ENCODE measurements at regions not wholly inside any gene's neighbourhood (a gene's known extent, or its start where the extent isn't known, plus 50 kb on each side); places are given as distances from the start of the nearest gene placed in this dataset.

GRCh38 chr5:165919196-165919595 lies 2372.2 kb upstream of the WWC1 start:
- no peak for DNase-seq

GRCh38 chr5:165920655-165921054 lies 2370.8 kb upstream of the WWC1 start:
- no peak for DNase-seq

DNA sequence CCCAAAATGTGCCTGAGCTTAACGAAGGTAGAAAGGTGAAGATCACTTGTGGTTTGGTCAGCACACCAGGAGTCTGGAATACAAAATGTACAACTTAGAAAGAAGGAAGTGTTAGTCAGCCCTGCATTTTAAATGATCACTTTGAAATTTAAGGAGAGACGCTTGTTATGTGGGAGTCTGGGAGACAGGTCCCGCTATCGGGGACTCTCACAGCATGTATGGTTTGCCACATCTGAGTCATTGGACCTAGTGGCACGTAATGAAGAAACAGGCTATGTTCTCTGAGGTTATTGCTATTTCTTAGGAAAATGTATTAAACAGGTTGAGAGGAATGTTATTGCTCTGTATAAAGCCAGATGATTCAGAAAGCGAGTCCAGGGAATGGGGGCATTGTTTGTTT lies 2362.5 kb upstream of the WWC1 start:
- no peak for DNase-seq

GRCh38 chr5:165940541-165940940 lies 2350.9 kb upstream of the WWC1 start:
- no peak for DNase-seq

DNA sequence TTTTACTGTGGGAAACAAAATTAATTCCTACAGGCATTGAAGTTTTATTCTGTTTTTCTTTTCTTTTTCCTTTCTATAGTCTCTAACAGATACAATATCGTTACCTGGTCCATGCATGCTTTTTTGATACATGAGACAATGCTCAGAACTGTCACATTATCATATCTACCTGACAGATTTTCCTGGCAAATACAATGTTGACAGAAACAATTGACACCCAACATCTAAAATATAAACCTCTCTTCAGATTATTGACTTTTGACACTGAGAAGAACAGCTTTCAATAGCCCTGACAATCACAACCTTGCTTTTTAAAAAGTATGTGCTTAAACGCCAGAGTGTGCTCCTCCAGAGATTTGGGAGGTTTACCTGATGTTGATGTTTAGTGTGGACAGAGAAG lies 2334.6 kb upstream of the WWC1 start:
- no peak for DNase-seq

DNA sequence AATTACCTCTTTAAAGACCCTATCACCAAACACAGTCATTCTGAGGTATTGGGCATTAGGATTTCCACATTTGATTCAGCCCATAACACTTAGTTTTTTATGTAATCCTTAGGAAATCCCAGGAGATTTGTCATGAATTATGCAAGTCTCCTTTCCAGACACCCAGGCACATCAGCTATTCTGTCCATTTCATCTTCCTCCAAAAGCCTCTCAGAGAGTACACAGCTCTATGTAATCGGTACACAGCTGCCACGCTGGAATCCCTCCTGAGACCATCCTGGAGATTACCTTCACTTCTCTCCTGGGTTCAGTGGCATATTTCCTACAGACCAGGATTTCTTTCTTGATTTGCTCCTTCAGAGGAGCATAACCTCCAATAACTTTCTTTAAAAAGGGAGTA lies 2309.8 kb upstream of the WWC1 start:
- DNase-seq, result no peak

DNA sequence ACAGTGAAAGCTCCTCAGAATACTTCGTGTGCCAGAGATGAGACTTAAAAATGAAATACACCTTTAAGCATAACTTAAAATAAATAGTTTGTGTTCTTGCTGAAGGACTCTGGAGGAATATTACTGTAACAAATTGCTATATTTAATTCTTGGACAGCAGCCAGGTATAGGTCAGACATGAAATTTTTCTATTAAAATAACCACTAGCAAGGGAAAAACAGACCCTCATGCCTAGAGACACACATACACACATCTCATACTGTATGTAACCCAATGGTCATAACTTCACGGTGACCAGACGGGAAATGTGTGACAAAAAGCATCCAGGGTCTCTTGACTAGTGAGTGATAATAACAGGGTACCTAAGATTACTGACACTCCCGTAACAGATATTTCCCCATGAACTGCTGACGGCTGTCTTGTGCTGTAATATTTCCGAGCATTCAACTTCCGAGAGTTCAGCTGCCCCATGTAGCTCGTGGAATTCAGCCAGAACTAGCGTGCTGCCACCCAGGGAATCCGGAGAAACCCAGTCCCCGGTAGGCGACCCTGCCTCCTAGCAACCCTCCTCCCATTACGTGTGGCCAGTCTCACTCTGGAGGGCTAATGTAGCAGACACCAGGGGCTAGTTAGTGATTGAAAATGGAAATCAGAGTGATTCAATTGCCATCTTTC lies 2295.1 kb upstream of the WWC1 start:
- DNase-seq, result no peak

DNA sequence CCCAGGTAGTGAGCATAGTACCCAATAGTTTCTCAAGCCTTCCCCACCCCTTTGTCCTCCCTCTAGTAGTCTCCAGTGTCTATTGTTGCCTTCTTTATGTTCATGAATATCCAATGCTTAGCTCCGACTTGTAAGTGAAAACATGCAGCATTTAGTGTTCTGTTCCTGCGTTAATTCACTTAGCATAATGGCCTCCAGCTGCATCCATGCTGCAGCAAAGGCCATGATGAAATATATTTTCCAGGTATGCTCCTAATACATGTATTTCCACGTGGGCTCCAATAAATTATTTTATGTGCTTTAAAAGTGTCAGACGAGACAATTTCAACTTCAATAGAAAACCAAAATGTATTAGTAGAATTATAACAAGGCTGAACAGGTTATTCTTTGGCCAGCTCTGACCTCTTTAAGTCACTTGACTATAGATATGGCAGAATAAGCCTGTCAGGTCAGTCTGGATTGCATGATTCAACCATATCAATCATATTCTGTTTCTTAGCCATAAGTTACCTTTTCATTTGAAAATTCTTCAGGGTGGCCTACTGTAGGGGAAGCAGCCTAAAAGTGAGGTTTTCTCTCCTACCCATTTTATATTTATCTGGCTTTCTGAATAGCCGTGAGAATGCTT lies 2291.6 kb upstream of the WWC1 start:
- no peak for DNase-seq

DNA sequence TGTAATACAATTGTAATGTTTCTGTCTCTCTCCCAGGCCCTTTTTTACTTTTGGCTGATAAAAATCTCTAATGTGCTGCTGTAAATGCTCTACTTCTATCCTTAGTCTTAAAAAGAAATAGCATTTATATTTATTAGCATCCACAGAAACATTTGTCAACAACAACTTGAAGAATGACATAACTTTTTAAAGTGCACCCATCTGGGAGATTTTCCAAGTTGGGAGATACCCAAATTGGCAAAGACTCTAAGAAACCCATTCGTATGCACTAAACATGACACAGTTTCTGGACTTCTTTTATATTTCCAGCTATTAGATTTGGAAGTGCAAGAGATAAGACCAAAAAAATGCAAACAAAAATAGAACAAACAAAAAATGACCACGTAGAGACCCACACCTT lies 2287.4 kb upstream of the WWC1 start:
- DNase-seq, result no peak

DNA sequence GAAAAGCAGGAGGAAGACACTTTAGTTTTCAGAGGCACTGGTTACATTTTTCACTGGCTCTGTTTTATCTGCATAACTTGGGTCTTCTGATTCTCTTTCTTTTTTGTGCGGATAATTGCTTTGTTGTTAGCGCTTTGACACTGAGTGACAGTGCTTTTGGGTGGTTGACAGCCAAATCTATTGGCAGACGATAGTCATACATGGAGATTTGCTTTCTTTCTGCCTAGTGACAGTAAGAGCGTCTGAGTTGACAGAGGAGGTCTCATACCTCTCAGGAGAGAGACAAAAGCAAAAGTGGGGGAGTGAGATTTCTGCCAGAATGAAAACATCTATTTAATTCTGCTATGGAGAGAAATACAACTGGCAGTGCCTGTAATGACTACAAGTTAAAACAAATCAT lies 2278.0 kb upstream of the WWC1 start:
- no peak for DNase-seq

- no peak for DNase-seq
These were observed 2277.2 kb upstream of the WWC1 start for GRCh38 chr5:166014256-166014655.

DNA sequence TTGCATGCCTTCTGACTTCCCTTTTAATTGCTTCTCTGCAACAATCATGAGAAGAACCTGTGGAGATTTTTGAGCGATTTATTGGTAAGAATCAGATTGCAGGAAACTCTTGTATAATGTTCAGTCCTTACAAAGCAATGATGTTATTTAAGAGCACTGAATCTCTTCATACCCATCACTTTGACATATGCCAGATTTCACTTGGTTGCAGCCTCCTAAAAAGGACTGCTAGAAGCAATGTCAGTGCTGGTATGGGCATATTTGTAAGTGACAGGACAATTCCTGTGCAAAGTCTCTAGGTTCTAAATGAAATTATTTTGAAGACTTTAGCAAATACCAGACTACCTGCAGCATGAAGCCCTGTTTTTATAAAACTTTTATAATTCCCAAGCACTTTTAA lies 2272.7 kb upstream of the WWC1 start:
- DNase-seq, result no peak

GRCh38 chr5:166022065-166022464 lies 2269.4 kb upstream of the WWC1 start:
- no peak for DNase-seq

DNA sequence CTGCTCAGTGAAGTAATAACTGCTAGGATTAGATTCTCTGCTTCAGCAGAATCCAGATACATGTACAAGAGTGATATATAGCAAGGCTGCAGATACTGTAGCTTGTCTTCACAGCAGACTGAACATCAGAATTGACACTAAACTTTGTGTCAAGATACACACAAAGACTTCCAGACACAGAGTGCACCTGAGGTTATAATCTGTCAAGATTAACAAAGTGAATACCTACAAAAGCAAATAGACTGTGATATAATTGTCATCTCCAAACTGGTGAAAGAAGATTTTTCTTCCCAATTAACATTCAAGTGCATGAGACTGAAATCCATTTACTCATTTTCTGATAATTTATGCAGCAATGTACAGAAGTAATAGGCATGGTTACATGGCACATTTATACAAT lies 2266.5 kb upstream of the WWC1 start:
- no peak for DNase-seq

DNA sequence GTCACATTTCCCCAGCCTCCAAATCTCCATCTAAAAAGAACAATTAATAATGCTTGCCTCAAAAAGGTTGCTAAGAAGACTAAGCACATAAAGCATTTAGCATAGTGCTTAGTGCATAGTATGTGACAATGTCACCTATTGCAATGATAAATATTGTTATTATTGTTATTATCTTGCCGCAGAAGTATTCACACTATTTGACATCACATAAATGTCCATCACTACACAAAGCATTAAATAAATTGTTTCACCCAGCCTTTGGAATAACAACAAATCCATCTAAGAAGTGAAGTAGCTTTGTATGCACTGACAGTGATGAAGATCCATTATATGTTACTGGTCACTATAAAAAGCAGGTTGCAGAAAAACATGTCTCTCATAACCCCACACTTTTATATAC lies 2263.9 kb upstream of the WWC1 start:
- DNase-seq, result no peak

- no peak for DNase-seq
These were observed 2259.5 kb upstream of the WWC1 start for GRCh38 chr5:166031926-166032325.

DNA sequence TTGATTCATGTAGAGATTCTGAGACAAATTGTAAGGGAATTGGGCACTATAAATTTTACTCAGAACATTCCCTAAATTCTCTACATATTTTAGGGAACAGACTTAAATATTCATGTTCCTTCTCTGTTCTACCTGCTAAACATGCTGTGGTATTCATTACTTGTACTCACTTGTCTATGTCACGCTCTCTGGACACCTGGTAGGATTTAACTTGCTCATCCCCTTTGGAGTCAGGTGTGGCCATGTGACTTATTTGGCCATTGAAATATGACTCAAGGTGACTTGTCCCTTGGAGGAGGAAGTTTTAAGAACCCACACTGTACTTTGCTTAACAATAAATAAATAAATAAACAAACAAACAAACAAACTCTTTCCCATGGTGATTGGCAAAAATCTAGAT lies 2258.8 kb upstream of the WWC1 start:
- DNase-seq, result no peak

DNA sequence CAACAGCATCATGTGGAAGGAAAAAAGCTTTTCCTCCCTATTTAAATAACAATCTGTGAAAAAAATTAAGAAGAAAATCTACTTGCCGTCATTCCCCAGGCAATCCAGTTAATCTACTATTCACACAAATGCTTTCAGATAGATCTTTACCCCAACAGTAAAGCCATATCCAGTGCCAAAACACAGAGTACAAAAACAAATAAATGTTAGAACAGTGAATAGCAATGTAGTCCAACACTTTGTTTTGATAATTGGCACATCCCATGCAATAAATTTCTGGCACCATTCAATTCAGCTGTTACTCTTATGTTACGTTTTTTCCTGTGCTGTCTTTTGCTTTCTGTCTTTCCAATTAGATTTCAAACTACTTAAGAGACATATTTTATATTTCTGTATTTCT lies 2245.5 kb upstream of the WWC1 start:
- DNase-seq, result no peak

GRCh38 chr5:166046956-166047355 lies 2244.5 kb upstream of the WWC1 start:
- no peak for DNase-seq

- DNase-seq, result no peak
These were observed 2240.9 kb upstream of the WWC1 start for GRCh38 chr5:166050531-166050930.

DNA sequence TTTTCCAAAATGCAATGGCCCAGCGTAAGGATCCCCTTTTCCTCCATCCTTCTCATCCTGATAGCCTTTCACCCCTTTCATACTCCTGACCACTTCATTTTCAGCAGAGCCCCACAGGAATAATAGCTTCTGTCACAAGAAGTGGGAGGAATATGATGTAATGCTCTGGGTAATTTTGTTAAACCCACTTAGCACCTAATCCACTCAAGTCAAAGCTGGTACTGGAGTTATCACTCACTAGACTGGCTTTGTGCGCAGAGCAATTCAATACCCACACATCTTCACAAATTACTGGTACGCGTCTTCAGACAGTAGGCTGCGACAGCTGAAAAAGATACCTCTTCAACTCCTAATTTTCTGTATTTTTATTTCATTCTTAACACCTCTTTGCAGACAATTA lies 2232.8 kb upstream of the WWC1 start:
- DNase-seq, result no peak

DNA sequence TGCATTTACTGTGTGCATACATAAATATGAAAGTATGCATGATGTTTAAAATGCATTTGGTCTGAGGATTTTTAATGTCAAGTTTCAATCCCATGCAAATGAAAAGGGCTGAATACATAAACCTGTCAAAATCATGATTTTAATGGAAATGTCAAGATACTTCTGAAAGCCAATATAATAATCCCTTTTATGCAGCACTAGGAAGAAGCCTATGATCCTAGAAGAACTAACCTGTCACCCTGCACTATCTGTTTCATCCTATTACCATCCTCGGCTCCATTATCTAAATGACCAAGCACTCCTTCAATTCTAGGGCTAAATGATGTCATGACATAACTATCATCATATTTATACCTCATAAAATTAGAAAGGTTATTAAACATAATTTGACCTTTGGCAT lies 2229.4 kb upstream of the WWC1 start:
- DNase-seq, result no peak

- no peak for DNase-seq
These were observed 2228.7 kb upstream of the WWC1 start for GRCh38 chr5:166062719-166063118.

- no peak for DNase-seq
These were observed 2228.2 kb upstream of the WWC1 start for GRCh38 chr5:166063261-166063660.

Measured in COR-L47 (cell line).